ENCODE measurements at regions not wholly inside any gene's neighbourhood (a gene's known extent, or its start where the extent isn't known, plus 50 kb on each side); places are given as distances from the start of the nearest gene placed in this dataset.

DNA sequence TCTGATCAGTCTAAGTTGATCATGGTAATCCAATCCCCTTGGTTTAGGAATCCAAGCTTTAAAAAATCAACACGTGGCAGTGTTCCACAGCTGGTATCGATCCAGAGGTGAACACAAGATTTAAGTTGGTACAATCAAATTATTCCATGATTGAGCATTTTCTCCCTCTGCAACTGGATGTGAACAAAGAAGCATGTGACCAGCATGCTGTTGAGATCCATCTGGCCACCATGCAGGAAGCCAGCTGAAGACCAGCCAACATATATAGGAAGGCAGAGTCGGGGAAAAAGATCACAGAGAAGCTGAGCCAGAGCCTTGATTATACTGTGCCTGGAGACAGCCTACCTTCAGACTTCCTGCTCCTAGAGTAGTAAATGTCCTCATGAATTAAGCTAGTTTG is 158.3 kb downstream of the SEC23A start:
- Histone ChIP-seq H3K9me3 (replicated peaks; ENCODE audit: control insufficient read depth, insufficient read depth, low read depth, low read length) (no peaks in the 10 kb centered on the region), H3K4me2 (ENCODE audit: insufficient read depth, low read length) (no peak overlapping the region), H3K9me1 (ENCODE audit: control insufficient read depth, insufficient read depth, low read length) (no peaks in the 10 kb centered on the region), H3K4me1 (replicated peaks in 1 of 2; ENCODE audit: control insufficient read depth in 2 of 2, insufficient read depth in 2 of 2, low read length in 2 of 2) (no peaks in the 10 kb centered on the region), H3K79me2 (ENCODE audit: control insufficient read depth, insufficient read depth, low read length) (no peaks in the 10 kb centered on the region), H4K20me1 (replicated peaks; ENCODE audit: control insufficient read depth, insufficient read depth, low read length) (no peaks in the 10 kb centered on the region), H3K4me3 (no peak overlapping the region), H3K27ac (ENCODE audit: extremely low read depth, low read depth, low read length) (no peak overlapping the region), H2AFZ (ENCODE audit: low read depth, low read length) (no peak overlapping the region), H3K27me3 (ENCODE audit: control insufficient read depth in 2 of 2, insufficient read depth in 2 of 2, low read length in 2 of 2) (no peaks in the 10 kb centered on the region), H3K9ac (ENCODE audit: insufficient read depth in 1 of 2, low read depth in 2 of 2, low read length in 2 of 2) (no peak overlapping the region), H3K36me3 (ENCODE audit: control insufficient read depth, insufficient read depth, low read length) (no peaks in the 10 kb centered on the region)
- no peak for FAIRE-seq
- WGBS (ENCODE audit: insufficient coverage, low coverage, missing lambda C conversion rate), result 0% methylated on average over 3 of the region's 3 CpGs
- intact Hi-C loops (cut with micrococcal nuclease), result loop anchor here (10.0 kb wide), 1 partner anchor 70 kb away; no protein-coding TSS in a partner anchor
- CTCF ChIA-PET (ENCODE audit: low intra/inter-chr PET ratio), result no interaction called here
- no TSS peak for BruUV-seq (replicated peaks)
- POLR2A ChIA-PET, result no interaction called here
- DNase-seq (ENCODE audit: extremely low read depth in 1 of 4, low spot score in 3 of 4), result no peak
- in situ Hi-C loops (cut with MboI), result no loop called here
- no peak for ATAC-seq
- TF ChIP-seq RB1 (IDR thresholded peaks at IDR 0.05; ENCODE audit: low read depth) (no peak), CEBPB (tag; IDR thresholded peaks at IDR 0.05) (no peak), SMARCE1 (IDR thresholded peaks at IDR 0.05) (no peak), MYNN (IDR thresholded peaks at IDR 0.05) (no peak), MYNN (CRISPR knock-in tag; IDR thresholded peaks at IDR 0.05) (no peak), ZNF354B (CRISPR knock-in tag; IDR thresholded peaks at IDR 0.05) (no peak), ZNF445 (CRISPR knock-in tag; IDR thresholded peaks at IDR 0.05; ENCODE audit: low read depth) (no peak), ZNF696 (CRISPR knock-in tag; conservative IDR thresholded peaks at IDR 0.05) (no peak), RBM39 (optimal IDR thresholded peaks at IDR 0.05; ENCODE audit: low read depth, low read length) (no peak), PURB (CRISPR knock-in tag; IDR thresholded peaks at IDR 0.05; ENCODE audit: low read depth) (no peak), MAZ (CRISPR knock-in tag; conservative IDR thresholded peaks at IDR 0.05 in 1 of 2, IDR thresholded peaks at IDR 0.05 in 1 of 2) (no peak), NFIX (CRISPR knock-in tag; IDR thresholded peaks at IDR 0.05; ENCODE audit: low read depth) (no peak), TARDBP (IDR thresholded peaks at IDR 0.05) (no peak), ZNF699 (CRISPR knock-in tag; IDR thresholded peaks at IDR 0.05; ENCODE audit: insufficient replicate concordance) (no peak), ASH1L (IDR thresholded peaks at IDR 0.05; ENCODE audit: borderline replicate concordance, low read depth, partially characterized antibody) (no peak), MIER1 (IDR thresholded peaks at IDR 0.05; ENCODE audit: low read depth) (no peak)
- TF ChIP-seq, protein P1, sequence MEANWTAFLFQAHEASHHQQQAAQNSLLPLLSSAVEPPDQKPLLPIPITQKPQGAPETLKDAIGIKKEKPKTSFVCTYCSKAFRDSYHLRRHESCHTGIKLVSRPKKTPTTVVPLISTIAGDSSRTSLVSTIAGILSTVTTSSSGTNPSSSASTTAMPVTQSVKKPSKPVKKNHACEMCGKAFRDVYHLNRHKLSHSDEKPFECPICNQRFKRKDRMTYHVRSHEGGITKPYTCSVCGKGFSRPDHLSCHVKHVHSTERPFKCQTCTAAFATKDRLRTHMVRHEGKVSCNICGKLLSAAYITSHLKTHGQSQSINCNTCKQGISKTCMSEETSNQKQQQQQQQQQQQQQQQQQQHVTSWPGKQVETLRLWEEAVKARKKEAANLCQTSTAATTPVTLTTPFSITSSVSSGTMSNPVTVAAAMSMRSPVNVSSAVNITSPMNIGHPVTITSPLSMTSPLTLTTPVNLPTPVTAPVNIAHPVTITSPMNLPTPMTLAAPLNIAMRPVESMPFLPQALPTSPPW (CRISPR knock-in tag; IDR thresholded peaks at IDR 0.05), result no peak
- TF ChIP-seq, protein P2, sequence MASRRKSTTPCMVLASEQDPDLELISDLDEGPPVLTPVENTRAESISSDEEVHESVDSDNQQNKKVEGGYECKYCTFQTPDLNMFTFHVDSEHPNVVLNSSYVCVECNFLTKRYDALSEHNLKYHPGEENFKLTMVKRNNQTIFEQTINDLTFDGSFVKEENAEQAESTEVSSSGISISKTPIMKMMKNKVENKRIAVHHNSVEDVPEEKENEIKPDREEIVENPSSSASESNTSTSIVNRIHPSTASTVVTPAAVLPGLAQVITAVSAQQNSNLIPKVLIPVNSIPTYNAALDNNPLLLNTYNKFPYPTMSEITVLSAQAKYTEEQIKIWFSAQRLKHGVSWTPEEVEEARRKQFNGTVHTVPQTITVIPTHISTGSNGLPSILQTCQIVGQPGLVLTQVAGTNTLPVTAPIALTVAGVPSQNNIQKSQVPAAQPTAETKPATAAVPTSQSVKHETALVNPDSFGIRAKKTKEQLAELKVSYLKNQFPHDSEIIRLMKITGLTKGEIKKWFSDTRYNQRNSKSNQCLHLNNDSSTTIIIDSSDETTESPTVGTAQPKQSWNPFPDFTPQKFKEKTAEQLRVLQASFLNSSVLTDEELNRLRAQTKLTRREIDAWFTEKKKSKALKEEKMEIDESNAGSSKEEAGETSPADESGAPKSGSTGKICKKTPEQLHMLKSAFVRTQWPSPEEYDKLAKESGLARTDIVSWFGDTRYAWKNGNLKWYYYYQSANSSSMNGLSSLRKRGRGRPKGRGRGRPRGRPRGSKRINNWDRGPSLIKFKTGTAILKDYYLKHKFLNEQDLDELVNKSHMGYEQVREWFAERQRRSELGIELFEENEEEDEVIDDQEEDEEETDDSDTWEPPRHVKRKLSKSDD (conservative IDR thresholded peaks at IDR 0.05; ENCODE audit: low read length), result no peak
- TF ChIP-seq, protein P3, sequence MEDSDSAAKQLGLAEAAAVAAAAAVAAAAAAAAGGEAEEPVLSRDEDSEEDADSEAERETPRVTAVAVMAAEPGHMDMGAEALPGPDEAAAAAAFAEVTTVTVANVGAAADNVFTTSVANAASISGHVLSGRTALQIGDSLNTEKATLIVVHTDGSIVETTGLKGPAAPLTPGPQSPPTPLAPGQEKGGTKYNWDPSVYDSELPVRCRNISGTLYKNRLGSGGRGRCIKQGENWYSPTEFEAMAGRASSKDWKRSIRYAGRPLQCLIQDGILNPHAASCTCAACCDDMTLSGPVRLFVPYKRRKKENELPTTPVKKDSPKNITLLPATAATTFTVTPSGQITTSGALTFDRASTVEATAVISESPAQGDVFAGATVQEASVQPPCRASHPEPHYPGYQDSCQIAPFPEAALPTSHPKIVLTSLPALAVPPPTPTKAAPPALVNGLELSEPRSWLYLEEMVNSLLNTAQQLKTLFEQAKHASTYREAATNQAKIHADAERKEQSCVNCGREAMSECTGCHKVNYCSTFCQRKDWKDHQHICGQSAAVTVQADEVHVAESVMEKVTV (CRISPR knock-in tag; IDR thresholded peaks at IDR 0.05), result no peak
